Activated CD4-positive, alpha-beta T cell treated with anti-CD3 and anti-CD28 coated beads for 36 hours (primary cell): ENCODE measurements at regions not wholly inside any gene's neighbourhood (a gene's known extent, or its start where the extent isn't known, plus 50 kb on each side); places are given as distances from the start of the nearest gene placed in this dataset.
"Not testable (repeated sequence)": the region's sequence is repeated elsewhere in the genome, so short reads cannot be mapped to it uniquely, and the experiment has no call there.

Experiments used
- ATAC-seq: fragments of 200-7000 bp; cut with Tn5 transposase; one replicate; pipeline ENCODE4 v1.10.0; 2021; ENCODE audit warnings: mild to moderate bottlenecking, moderate library complexity
- CTCF ChIA-PET: fragments of 350-600 bp; sonication (Branson Sonifier 250); formaldehyde crosslinking; loops from one replicate; lab custom pipeline; 2021; ENCODE audit warnings: antibody characterized with exemption; lab: Charles Lee
- POLR2A ChIA-PET: fragments of 350-600 bp; sonication (Branson Sonifier 250); formaldehyde crosslinking; loops from one replicate; lab custom pipeline; 2021; ENCODE audit warnings: antibody characterized with exemption, inconsistent platforms; lab: Charles Lee
- DNase-seq: peaks from one replicate; pipeline ENCODE4 v3.0.0-alpha.2; 2020
- H3K27ac Mint-ChIP-seq: one replicate; pipeline ENCODE4 v1.8.0; 2021; ENCODE audit warnings: mixed read lengths
- H3K27me3 Mint-ChIP-seq: one replicate; pipeline ENCODE4 v1.8.0; 2021; ENCODE audit warnings: mixed read lengths
- H3K36me3 Mint-ChIP-seq: one replicate; pipeline ENCODE4 v1.8.0; 2021; ENCODE audit warnings: low read depth, mixed read lengths
- H3K4me1 Mint-ChIP-seq: one replicate; pipeline ENCODE4 v1.8.0; 2021; ENCODE audit warnings: mixed read lengths
- H3K4me3 Mint-ChIP-seq: one replicate; pipeline ENCODE4 v1.8.0; 2021; ENCODE audit warnings: mild to moderate bottlenecking, moderate library complexity, mixed read lengths
- H3K9me3 Mint-ChIP-seq: one replicate; pipeline ENCODE4 v1.8.0; 2021; ENCODE audit warnings: low read depth, mixed read lengths
- intact Hi-C, 2 experiments: fragments of 100-400 bp; cut with DNase I in 1 of 2; cut with micrococcal nuclease in 1 of 2; formaldehyde crosslinking; loops; one replicate each; pipeline versions ENCODE4 v1.14.2 to v1.15.1; 2022 to 2024; cut with DNase I, micrococcal nuclease

DNA sequence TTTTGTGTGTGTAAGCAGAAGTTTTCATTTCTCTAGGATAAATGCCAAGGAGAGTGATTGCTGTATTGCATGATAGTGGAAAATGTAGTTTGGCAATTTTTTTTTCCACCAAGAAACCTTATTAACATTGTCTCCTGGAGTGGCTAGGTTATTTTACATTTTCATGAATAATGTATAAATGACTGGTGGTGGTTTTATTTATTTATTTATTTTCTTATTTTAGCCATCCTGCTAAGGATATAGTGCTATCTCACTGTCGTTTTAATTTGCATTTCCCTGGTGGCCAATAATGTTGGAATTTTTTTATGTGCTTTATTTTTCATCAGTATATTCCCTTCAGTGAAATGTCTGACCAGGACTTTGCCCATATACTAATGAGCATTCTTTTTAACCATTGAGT, 328.3 kb upstream of the OR4C13 start:
- CTCF ChIA-PET, POLR2A ChIA-PET, H3K27me3 Mint-ChIP-seq, H3K27ac Mint-ChIP-seq, H3K9me3 Mint-ChIP-seq, H3K4me3 Mint-ChIP-seq, H3K36me3 Mint-ChIP-seq, DNase-seq, H3K4me1 Mint-ChIP-seq, ATAC-seq, intact Hi-C loops: not testable (repeated sequence)

DNA sequence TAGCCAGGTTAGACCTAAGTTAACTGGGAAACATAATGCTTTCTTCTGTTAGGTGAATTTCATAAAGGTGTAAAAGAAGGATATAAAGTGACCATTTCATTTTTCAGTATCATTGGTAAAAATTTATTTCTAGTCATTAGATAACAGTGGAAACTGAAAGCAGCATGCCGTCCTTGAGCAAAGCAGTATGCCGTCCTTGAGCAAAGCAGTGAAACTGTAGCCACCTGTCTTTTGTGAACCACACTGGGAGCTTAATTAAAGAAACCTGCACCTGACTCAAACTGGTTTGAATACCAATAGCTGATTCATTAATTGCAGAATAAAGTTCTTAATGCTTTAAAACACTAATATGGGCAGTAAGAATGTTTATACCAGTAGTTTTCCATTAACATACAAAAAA, 281.5 kb upstream of the OR4C13 start:
- H3K4me1 Mint-ChIP-seq, H3K4me3 Mint-ChIP-seq, H3K27ac Mint-ChIP-seq, H3K36me3 Mint-ChIP-seq, intact Hi-C loops, POLR2A ChIA-PET, H3K27me3 Mint-ChIP-seq, DNase-seq, ATAC-seq, H3K9me3 Mint-ChIP-seq, CTCF ChIA-PET: not testable (repeated sequence)

DNA sequence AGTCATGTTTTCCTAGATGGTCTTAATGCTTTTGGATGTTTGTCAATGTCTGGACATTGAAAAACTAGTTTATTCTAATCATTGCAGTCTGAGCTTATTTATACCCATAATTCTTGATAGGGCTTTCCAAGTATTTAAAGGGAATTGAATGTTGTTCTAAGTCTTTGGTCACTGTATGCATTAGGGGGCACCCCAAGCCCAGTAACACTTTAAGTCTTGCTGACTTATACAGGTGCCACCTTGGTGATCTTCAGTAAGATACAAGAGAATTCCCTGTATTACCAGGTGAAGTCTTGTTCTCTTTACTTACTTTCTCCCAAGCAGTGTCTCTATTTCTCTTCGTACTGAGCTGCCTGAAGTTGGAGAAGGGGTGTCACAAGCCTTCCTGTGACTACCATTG, 250.1 kb upstream of the OR4C13 start:
- ATAC-seq, H3K4me3 Mint-ChIP-seq, CTCF ChIA-PET, H3K4me1 Mint-ChIP-seq, intact Hi-C loops, H3K27me3 Mint-ChIP-seq, POLR2A ChIA-PET, H3K27ac Mint-ChIP-seq, H3K36me3 Mint-ChIP-seq, DNase-seq: not testable (repeated sequence)
- peaks cover 12% of the 10 kb centered on the region for H3K9me3 Mint-ChIP-seq

GRCh38 chr11:49750447-49750846, 201.7 kb upstream of the OR4C13 start:
- CTCF ChIA-PET, POLR2A ChIA-PET, H3K4me3 Mint-ChIP-seq, H3K36me3 Mint-ChIP-seq, H3K4me1 Mint-ChIP-seq, ATAC-seq, DNase-seq, intact Hi-C loops, H3K27me3 Mint-ChIP-seq, H3K27ac Mint-ChIP-seq: not testable (repeated sequence)
- H3K9me3 Mint-ChIP-seq = peaks cover 16% of the 10 kb centered on the region

GRCh38 chr11:49750960-49751359, 201.2 kb upstream of the OR4C13 start:
- POLR2A ChIA-PET, DNase-seq, H3K27ac Mint-ChIP-seq, CTCF ChIA-PET, H3K36me3 Mint-ChIP-seq, H3K4me3 Mint-ChIP-seq, intact Hi-C loops, H3K4me1 Mint-ChIP-seq, H3K27me3 Mint-ChIP-seq, ATAC-seq: not testable (repeated sequence)
- H3K9me3 Mint-ChIP-seq = peaks cover 11% of the 10 kb centered on the region

GRCh38 chr11:49780791-49781190, 171.4 kb upstream of the OR4C13 start:
- H3K4me3 Mint-ChIP-seq, ATAC-seq, CTCF ChIA-PET: not testable (repeated sequence)

GRCh38 chr11:49782000-49782399, 170.2 kb upstream of the OR4C13 start:
- POLR2A ChIA-PET, H3K4me3 Mint-ChIP-seq, H3K27ac Mint-ChIP-seq, intact Hi-C loops, CTCF ChIA-PET, ATAC-seq, H3K9me3 Mint-ChIP-seq, H3K27me3 Mint-ChIP-seq, H3K36me3 Mint-ChIP-seq, DNase-seq, H3K4me1 Mint-ChIP-seq: not testable (repeated sequence)

More at GRCh38 chr11:49780791-49781190, 171.4 kb upstream of the OR4C13 start:
- DNase-seq, H3K27ac Mint-ChIP-seq, POLR2A ChIA-PET, H3K27me3 Mint-ChIP-seq, intact Hi-C loops, H3K36me3 Mint-ChIP-seq, H3K9me3 Mint-ChIP-seq, H3K4me1 Mint-ChIP-seq: not testable (repeated sequence)

DNA sequence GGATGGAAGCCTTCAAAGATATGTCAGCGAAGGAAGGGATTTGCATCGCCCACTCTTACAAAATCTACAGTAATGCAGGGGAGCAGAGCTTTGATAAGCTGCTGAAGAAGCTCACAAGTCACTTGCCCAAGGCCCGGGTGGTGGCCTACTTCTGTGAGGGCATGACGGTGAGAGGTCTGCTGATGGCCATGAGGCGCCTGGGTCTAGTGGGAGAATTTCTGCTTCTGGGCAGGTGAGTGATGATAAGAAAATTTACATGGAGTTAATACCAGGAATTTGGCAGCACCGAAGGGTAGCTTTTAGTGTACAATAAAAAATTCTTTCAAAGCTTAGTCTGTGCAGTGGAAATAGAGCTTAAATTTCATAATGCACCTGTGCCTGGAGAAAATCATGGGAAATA, 168.3 kb upstream of the OR4C13 start:
- DNase-seq, H3K27ac Mint-ChIP-seq, CTCF ChIA-PET, H3K36me3 Mint-ChIP-seq, H3K4me1 Mint-ChIP-seq, POLR2A ChIA-PET, H3K9me3 Mint-ChIP-seq, H3K27me3 Mint-ChIP-seq, ATAC-seq, intact Hi-C loops, H3K4me3 Mint-ChIP-seq: not testable (repeated sequence)

DNA sequence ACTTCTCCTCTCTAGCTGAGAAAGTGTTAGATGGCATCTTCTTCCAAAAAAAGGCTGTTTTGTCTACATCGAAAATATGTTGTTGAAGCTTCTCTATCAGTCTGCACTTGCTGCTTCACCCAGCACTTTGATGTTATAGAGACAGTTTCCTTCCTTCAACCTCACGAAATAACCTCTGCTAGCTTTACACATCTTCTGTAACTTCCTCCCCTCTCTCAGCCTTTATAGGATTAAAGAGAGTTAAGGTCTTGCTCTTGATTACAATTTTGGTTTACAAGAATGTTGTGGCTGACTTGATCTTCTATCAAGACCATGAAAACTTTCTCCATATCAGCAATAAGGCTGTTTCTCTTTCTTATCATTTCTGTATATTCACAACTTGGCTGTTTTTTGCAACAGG, 162.4 kb upstream of the OR4C13 start:
- ATAC-seq, POLR2A ChIA-PET, H3K27ac Mint-ChIP-seq, H3K36me3 Mint-ChIP-seq, intact Hi-C loops, H3K4me1 Mint-ChIP-seq, H3K27me3 Mint-ChIP-seq, DNase-seq, H3K4me3 Mint-ChIP-seq, CTCF ChIA-PET: not testable (repeated sequence)
- peaks cover 11% of the 10 kb centered on the region for H3K9me3 Mint-ChIP-seq

DNA sequence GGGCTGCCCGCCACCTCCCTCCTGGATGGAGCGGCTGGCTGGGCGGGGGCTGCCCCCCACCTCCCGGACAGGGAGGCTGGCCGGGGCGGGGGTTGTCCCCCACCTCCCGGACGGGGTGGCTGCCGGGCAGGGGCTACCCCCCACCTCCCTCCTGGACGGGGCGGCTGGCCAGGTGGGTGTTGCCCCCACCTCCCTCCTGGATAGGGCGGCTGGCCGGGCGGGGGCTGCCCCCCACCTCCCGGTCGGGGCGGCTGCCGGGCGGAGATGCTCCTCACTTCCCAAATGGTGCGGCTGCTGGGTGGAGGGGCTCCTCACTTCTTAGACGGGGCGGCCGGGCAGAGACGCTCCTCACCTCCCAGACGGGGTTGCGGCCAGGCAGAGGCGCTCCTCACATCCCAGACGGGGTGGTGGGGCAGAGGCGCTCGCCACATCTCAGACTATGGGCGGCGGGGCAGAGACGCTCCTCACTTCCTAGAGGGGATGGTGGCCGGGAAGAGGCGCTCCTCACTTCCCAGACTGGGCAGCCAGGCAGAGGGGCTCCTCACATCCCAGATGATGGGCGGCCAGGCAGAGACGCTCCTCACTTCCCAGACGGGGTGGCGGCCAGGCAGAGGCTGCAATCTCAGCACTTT, 153.9 kb upstream of the OR4C13 start:
- DNase-seq, intact Hi-C loops, H3K27me3 Mint-ChIP-seq, H3K4me3 Mint-ChIP-seq, H3K36me3 Mint-ChIP-seq, H3K9me3 Mint-ChIP-seq, H3K27ac Mint-ChIP-seq, CTCF ChIA-PET, ATAC-seq, POLR2A ChIA-PET, H3K4me1 Mint-ChIP-seq: not testable (repeated sequence)

DNA sequence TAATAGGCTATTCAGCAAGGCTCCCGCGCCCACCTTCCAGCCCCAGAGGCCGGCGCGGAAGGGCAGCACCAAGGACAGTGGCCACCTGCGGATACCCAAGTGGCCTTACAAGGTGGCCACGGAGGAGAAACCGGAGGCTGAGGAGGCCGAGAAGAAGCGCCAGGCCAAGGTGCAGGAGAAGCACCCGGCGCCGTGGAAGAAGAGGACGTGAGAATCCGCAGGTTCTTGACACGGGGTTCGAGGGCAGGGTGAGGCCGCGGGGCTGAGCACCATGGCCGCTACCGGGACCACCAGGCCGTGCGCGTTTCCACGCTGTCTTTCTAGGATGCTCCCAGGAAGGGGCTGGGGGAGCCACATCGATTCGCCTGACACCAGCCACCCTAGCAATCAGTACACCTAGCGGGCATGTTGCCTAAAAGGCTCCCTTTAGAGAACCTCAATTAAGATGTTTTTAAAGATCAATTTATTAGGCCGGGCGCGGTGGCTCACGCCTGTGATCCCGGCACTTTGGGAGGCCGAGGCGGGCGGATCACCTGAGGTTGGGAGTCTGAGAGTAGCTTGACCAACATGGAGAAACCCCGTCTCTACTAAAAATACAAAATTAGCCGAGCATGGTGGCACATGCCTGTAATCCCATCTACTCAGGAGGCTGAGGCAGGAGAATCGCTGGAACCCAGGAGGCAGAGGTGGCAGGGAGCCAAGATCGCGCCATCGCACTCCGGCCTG, 134.3 kb upstream of the OR4C13 start:
- H3K4me1 Mint-ChIP-seq, DNase-seq, H3K9me3 Mint-ChIP-seq, intact Hi-C loops, H3K4me3 Mint-ChIP-seq, H3K27me3 Mint-ChIP-seq, POLR2A ChIA-PET, CTCF ChIA-PET, H3K36me3 Mint-ChIP-seq, H3K27ac Mint-ChIP-seq, ATAC-seq: not testable (repeated sequence)

DNA sequence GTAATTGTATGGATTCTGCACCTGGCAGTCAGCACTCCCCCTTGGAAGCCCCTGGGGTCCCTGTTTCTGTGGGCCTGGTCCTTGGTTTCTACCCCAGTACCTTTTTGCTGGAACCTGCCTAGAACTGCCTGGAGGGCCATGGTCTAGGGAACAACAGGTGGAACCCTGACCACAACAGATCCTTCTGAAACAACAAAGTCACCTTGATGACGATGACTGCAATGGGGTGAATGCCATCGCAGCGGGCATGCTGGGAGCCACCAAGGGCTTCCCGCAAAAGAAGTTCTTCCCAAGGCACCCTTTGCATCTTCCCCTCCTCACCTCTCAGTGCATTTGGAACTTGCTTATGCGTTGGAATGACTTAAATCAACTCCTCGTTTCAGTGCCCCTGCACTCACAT, 129.0 kb upstream of the OR4C13 start:
- H3K9me3 Mint-ChIP-seq, intact Hi-C loops, DNase-seq, H3K27me3 Mint-ChIP-seq, POLR2A ChIA-PET, CTCF ChIA-PET, ATAC-seq, H3K36me3 Mint-ChIP-seq, H3K27ac Mint-ChIP-seq, H3K4me3 Mint-ChIP-seq, H3K4me1 Mint-ChIP-seq: not testable (repeated sequence)
